Embryonic facial prominence (tissue), 1 donor: ENCODE measurements at regions not wholly inside any gene's neighbourhood (a gene's known extent, or its start where the extent isn't known, plus 50 kb on each side); places are given as distances from the start of the nearest gene placed in this dataset.

ENCODE experiments used
- DNase-seq: peaks from one replicate; pipeline ENCODE4 v3.0.0-alpha.2; 2016; ENCODE audit errors: extremely low spot score

DNA sequence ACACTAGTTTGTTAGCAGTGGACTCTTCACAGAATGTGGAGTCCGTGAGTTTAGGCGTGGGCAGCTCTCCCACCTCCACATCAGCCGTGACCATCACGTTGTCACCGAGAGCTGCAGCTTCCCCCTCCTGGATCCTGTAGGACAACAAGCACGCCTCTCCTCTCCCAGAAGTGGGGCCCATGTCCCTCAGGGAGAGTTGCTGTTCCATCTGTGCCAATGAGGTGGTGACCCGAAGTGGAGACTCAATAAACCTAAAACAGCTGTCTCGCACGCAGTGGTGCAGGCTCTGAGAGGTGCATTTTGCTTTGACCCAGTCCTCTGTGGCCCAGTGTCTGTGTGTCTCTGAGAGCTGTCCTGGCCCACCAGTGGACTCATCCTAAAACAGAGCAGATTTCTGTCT lies 456.5 kb upstream of the SOX11 start:
- no peak for DNase-seq

DNA sequence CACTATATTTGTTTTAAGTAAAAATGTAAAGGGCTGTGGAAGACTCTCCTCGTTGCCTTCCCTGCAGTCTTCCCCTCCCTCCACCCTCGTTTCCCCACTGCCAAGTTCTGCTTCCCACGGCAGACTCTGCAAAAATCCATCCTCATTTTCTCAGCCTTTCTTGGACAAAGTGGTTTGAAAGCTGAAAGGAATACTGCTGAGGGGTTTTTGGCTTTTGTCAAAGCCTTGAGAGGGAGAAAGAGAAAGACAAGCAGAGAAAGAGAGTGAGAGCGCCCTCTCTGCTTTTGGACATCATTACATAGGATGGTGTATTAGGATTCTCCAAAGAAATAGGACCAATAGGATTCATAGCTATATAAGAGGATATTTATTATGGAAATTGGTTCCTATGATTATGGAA lies 455.9 kb upstream of the SOX11 start:
- DNase-seq = no peak

DNA sequence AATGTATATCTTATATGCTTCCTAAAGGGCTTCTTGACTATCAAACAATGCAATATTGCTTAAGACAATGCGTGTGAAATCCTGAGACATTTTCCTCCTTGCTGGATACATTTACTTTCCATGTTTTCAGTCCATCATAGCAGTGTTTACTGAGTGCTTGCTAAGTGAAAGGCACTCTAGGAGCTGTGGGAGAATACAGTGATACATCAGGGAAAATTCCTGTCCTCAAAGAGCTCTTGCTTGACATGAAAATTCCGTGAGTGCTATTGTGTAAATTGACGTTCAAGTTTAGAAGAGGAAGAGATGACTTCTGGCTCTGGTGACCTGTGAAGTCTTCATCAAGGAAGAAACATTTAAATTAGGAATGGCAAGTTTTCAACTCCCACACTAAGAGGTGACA lies 449.4 kb upstream of the SOX11 start:
- DNase-seq = no peak

DNA sequence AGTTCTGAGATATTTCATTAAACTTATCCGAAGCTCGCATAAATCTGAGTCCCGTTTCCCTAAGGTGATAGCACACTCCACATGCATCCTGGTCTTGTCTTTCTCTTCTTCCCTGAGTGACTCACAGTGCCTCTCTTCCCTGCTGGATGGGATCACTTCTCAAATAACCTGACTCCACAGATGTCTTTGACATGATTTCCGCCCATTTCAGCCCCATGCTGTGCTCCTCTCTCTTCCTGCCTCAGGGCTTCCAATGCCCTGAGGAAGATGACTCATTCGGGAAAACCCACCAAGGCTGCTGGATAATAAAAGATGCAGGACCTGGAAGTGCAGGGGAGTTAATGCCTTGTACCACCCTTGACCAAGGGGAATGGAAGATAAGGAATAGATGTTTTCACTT lies 441.7 kb upstream of the SOX11 start:
- DNase-seq = no peak

DNA sequence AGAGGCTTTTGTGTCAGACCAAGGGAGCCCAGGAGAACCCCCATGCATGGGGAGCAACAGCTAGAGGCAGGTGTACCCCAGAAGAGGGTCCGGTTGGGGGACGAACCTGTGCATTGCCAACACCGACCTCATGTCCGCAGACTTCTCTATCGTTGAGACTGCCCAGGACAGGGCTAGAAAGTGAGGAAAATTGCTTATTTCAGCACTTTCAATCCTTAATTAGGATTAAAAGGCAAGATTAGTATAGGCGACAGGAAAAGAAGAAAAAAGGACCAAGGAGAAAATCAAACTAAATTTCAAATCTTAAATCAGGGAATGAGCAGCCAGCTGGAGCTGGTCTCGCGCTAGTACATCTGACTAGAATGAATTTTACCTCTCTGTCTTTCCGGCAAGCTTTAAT lies 438.9 kb upstream of the SOX11 start:
- no peak for DNase-seq

DNA sequence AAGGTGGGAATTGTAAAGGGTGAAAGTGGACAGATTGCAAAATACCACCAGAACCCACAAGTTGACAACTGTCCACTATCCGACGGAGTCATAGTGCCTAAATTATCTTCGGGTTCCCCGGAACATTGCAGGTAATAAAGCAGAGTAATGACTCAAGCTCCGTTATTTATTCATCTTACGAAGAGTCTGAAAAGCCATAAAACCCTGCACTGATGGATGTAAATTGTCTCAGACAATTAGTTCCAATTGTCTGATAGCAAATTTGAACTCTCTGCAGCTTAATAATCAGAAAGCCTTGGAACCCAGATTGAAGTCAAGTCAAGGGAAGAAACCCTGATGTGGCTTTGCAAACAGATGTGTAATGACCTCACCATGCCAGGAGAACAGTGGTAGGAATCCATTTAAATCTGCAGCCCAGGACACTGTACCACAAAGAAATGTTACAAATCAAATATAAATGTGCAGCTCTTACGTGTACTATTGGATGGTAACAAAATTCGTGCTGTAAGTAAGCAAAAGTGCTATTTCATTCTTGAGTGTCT lies 437.3 kb upstream of the SOX11 start:
- DNase-seq = no peak

DNA sequence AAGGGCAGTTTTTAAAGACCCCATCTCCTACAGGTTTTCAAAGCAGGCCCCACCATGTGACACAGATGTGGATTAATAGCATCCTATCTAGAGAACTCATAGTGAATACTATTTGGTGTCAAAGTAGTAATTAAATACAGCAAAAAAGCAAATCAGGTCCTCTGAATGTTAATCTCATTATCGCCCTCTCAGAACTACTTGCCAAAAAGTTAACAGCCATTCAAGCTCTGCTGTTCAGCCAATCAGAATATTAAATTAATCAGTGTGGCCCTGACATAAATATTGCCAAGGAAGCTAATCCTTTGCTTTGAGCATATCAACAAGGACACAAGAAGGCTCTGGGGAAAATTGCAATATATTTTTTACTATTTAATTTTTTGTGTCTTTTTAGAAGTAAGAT lies 428.9 kb upstream of the SOX11 start:
- DNase-seq = no peak

DNA sequence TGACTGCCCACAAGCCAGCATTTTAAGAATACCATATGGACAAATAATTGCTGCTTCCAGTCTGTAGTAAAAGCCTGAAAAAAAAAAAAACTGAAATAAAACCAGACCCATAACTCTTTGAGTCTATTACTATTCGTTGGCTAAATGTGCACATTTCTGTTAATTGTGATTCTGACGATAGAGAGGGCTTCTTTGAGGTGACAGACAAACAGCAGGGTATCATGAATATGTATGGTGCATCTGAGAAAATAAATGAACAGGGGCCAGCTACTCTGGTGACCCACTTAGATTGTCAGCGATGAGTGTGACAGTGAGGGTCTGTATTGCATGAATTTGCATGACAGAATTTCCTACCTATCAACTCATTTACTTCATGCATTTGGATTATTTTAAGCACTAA lies 427.8 kb upstream of the SOX11 start:
- no peak for DNase-seq

DNA sequence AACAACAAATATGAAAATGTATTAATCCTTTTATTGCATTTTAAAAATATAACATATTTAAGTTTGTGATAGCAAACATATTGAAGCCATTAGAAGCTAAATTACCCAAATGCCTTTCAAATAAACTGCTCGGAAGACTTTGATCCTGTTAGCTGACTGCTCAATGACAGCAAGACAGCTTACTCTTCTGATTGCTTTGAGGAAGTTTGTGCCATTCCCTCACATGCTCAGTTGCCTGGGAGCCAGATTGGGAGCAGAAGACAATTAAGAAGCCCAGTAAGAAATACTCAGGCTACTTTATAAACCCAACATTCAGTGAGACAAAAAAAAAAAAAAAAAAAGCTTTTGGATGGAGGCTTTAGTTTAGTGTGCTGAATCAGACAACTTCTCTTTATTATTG lies 407.1 kb upstream of the SOX11 start:
- no peak for DNase-seq

DNA sequence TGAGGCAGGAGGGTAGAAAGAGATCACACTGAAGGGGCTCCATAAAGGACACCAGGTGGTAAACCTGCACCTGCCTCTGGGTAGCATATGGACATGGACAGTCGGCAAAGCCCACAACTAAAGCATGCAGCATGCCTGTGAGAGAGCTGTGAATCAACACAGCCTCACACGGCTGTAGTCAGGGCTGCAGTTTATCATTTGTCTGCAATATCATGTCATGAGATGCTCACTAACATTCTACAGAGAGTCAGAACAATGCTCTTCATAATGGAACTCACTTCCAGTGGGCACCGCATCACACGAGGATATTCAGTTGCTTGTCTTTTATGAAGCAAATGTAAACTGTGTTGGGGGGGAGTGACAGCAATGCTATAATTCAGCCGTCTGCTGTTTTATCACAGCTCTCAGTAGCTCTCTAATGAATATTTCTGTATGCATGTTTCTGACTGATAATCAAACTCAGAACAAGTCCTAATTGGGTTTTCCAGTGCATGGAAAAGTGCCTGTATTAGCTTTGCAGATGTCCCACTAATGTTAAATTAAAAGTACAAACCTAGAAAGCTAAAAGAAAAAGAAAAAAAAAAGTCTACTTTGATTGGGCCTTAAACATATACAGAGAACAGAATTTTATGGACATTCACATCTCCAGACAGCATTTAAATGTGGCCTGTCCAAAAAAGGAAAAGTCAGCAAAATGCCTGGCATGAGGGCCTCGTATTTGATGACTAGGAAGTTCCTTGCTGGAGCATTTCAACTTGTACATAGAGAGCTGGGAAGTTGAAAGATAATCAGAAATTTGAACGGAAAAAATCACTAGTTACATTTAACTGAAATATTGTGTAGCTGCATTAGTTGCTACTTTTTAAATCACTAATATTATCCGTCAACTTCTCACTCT lies 406.1 kb upstream of the SOX11 start:
- DNase-seq = no peak

DNA sequence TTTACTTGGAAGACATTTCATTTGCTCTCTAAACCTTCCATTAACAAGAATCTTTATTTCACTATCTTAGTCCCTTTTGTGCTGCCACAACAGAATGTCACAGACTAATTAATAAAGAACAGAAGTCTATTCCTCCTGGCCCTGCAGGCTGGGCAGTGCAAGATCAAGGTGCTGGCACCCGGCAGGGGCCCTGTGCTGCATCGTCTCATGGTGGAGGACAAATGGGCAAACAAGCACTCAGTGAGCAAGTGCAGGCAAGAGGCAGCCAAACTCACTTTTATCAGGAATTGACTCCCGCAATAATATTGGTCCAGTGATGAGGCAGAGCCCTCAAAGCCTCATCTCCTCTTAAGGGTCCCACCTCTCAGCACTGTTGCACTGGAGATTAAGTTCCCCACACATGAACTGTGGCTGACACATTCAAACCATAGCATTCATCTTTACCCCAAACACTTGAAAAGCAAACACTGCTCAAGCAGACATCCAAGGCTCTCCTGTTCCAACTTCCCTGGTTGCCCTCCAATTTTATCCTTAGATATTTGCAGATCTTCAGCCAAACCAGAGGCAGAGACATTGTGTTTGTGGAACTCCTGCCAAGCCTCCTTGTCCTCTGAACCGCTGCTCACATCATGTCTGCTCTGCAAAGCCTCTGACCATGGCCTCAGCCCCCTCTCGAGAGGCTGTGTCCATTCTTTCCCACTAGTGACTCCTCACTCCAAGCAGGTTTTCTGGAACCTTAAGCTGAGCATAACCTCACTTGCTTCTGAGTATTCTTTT lies 404.4 kb upstream of the SOX11 start:
- DNase-seq = no peak

DNA sequence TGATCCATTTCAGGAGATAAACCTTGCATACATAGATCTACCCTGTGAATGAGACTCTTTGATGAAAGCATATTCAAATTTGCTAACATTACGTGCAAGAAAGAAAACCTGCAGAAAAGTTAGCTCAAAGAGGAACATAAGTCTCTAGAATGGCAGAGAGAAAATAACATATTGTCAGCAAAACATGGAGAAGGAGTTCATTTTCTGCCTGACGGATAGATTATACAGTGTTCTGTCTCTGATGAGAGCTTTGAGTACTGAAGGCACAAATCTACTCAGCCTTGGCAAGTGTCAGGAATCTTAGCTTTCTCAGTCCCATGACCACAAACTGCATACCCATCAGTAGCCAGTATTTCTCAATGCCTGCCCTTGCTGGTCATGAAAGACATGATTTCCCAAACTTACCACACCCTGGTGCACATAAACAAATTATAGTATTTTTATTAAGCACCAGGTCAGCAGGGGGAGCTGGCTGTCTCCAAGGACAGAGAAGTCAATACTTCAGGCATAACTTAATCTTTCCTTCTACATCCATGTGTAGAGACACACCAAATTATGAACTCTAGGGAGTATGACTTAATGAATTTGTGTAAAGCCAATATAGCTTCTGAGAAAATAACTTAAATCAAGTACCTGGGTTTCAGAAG lies 401.2 kb upstream of the SOX11 start:
- no peak for DNase-seq

DNA sequence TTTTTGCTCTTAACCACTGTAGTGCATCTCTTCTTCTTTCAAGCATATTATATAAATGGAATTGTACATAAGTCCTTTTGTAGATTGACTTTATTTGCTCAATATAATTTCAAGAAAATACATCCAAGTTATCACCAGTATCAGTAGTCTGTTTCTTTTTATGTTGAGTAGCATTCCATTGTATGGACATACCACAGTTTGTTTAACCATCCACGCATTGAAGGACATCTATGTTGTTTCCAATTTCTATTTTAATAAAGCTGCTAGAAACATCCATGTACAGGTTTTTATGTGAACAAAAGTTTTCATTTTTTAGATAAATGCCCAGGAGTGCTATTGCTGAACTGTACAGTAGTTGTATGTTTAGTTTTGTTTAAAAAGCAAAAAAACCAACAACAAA lies 387.5 kb upstream of the SOX11 start:
- DNase-seq = no peak

DNA sequence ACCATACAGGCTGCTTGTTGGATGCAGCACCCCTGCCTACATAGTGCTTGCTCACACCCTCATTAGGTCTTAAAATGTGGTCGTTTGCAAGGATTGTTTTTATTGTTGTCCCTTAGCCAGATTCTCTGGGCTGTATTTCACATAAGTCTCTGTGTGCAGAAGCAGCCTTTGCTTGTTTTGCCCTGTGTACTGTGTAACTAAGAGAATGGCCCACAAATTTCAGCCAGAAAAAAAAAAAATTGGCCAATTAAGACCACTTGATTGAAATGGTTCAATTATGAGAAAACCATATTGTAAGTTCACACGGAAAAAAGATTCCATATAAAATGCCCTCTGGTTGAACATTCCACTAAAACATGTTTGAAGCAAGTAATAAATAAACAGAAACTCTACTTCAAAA lies 377.1 kb upstream of the SOX11 start:
- DNase-seq = no peak

DNA sequence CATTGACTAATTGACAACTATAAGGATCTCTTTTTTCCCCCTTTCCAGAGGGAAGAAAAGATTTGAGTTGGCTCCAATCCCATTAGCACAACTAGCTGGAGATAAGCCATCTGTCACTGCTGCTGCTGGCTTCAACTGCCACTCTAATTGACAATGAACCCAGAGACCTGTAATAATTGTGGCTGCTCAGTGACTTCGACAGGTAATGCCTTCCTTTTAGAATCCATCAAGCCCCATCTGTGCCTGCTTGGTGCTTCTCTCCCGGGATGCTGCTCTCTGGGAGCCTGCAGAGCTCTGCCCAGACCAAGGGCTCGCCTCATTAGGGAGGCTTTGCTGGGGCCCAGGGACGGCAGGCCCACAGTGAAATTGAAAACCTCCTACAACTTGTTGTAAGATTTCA lies 376.7 kb upstream of the SOX11 start:
- DNase-seq = no peak

DNA sequence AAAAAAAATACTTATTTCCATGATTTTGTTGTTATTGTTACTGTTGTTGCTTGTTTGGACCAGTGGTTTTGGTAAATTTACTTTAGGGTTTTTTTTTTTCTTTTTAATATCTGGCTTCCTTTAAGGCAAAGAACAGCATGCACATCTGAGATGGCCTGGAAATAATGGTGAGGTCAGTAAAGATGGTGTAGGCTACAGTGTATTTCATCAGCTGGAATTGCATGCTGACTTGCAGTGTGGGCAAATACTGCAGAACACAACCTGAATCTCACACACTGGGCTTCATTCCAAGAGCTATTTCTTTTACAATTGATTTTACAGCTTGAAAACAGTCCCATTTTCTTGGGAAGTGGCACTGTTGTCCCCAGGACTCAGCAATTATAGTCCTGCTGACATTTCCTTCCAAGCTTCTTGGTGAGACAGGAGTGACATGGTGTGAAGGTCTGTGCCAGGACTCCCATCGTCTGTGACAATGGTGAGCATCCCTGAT lies 376.1 kb upstream of the SOX11 start:
- no peak for DNase-seq

DNA sequence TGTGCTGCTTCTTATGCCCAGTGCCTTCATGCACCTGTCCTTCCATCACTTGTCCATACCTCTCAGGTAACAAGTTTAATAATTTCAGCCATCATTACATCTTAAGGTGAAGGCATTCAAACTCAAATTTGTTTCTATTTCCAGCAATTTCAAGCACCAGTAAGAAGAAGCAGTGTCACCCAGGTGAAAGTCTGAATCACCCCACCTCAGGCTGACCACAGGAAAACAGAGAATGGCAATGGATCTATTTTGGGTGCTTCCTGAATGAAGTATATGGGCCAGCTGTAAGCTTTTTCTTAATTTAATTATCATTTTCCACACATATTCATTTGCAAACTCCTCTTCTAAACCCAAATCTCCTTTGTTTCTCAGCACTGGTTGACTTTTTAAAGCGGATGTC lies 372.7 kb upstream of the SOX11 start:
- no peak for DNase-seq

DNA sequence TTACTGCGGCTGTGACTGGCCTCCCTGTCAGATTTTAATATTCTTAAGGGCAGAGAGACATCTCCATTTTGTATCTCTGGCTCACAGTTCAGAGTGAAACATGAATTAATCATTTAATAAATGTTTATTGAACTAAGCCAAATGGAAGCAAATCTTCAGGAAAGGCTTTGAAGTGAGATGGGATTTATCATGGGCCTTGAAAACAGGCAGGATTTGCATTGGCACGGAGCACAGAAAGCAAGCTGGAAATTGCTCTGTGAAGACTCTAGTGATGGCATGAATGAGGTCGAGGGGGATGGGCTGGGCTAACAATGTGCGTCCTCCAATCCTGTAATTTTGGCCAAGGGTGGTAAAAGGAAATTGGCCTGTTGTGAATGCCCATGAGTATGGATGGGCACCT lies 369.8 kb upstream of the SOX11 start:
- DNase-seq = no peak

DNA sequence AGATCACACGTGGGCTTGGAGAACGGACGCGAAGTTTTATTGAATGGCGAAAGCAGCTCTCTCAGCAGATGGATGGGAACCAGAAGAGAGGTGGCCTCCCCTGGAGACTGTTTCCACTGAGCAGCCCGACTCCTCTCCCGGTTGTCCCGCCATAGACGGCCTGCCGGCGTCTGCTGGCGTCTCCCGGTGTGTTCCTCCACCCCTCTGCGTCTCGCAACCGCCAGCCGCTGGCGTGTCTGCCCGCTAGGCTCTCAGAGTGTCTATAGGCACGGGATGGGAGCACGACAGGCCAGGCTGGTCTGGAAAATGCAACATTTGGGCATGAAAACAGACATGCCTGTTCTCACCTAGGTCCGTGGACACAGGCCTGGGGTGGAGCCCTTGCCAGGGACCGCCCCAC lies 366.7 kb upstream of the SOX11 start:
- DNase-seq = no peak

DNA sequence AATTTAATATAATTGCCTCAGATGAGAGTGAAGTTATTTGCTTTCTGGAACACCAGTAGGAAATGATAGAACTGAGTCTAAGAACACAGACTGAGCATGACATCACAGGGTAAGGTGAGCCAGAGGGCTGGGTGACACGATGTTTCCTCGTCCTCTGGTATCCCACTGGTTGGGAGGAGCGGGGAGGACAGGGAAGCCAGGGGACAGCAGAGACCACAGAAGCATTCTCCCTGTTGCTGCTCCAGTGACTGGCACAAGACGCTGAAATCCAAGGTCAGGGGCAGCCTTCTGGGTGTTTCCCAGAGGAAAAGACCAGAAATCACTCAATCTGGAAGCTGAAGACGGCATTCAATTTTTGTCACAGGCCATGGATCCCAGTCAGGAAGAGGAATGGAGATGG lies 363.4 kb upstream of the SOX11 start:
- DNase-seq = no peak

DNA sequence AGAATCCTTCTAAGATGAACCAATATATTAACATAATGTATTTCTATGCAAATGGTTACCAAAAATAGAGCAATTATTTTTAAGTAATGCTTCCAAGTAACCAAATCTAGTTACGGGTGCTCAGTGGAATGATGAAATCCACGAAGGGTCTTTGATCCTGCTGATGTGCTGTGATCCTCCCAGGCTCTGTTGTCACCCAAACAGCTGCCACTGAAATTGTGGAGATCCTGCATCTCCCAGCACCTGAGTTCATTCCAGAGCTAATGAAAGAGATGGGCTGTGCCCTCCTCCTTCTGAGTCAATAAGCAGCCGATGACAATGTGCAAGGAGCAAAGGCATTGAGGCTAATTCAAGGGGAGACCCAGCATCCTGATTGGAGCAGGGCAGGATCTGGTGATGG lies 362.4 kb upstream of the SOX11 start:
- no peak for DNase-seq

DNA sequence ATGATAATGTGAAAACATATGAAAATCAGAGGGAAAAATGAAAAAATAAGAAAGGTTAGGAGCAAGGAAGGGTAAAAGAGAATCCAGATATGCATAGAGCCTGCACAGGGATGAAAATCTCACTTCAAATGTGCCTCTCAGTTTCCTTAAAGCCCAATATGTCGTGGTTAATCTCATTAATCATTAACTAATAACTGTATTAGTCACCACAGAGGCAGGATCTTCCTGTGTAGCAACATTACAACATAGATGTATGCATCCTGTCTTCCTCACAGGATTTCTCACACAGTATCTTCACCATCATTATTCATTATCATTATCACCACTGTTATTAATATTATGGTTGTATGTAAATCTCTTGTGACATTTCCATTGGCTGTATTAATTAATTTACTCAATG lies 361.2 kb upstream of the SOX11 start:
- no peak for DNase-seq
